Effector CD8-positive, alpha-beta T cell (primary cell): ENCODE measurements at regions not wholly inside any gene's neighbourhood (a gene's known extent, or its start where the extent isn't known, plus 50 kb on each side); places are given as distances from the start of the nearest gene placed in this dataset.
"Not testable (repeated sequence)": the region's sequence is repeated elsewhere in the genome, so short reads cannot be mapped to it uniquely, and the experiment has no call there.

ENCODE experiments used
- DNase-seq: peaks from one replicate; lab custom pipeline; 2025; lab: John Stamatoyannopoulos, UW

DNA sequence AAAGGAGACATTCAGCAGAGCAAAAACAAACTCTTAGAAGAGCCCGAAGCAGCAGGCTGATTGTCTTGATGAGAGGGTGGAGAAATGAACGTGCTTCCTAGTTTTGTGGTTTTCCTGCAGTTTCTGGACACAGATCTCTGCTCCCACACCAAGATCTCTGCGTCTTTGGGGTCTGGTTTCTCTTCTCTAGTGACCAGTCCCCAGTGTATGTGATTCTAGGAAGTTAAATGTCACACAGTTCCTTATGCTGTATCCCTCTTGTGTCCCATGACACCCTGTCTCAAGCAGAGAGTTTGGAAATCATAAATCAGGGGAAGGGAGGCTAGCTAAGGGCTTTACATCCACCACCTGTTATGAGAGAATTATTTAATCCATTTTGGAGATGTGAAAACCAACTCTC is 55.4 kb upstream of the KLF14 start:
- no peak for DNase-seq

DNA sequence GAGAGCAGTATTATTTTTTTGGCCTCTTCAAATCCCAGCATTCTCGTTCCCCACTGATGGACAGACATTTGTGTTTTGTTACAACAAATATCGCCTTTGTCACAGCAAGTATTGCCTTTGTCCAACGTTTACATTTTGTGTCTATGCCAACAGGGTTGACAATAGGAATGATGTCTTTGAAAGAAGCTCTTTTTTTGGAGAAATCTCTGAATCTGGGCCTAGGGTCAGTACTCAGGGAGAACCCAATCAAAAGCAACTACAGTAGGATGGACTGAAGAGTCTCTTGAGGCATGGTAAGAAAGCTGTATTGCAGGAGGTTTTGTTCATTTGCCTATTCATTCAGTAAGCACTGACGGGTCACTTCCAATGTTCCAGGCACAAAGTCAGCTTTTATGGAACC is 57.7 kb upstream of the KLF14 start:
- no peak for DNase-seq

DNA sequence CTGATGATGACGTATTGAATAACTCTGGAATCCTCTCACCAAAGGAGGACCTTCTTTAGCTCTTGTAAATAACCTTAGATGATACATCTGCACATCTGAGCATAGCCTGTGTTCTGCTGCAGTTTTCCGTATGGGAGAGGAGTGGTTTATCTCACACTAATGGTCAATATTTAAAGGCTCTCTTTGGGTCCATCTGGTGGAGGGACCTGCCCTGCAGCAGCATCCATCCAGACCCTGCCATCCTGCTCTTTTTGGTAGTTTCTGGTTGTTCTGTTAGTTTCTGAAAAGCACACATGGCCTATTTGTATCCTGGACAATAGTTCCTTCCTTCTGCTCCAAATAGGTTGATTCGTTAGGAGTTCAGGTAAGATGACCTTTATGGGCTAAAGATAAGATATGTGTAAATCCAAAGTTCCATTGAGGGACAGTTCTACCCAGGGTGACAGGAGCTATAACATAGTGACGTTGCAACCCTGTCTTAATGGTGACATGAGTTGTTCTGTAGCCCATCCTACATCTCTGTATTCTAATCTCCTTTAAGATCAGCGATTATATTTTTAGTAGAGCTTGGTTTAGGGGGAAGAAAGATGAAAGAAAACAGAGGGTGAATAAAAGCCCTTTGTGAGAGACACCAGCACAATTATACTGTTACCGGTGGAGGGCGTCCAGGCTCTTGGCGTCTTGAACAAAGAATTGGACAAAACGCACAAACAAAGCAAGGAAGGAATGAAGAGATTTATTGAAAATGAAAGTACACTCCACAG is 60.0 kb upstream of the KLF14 start:
- DNase-seq: no peak

DNA sequence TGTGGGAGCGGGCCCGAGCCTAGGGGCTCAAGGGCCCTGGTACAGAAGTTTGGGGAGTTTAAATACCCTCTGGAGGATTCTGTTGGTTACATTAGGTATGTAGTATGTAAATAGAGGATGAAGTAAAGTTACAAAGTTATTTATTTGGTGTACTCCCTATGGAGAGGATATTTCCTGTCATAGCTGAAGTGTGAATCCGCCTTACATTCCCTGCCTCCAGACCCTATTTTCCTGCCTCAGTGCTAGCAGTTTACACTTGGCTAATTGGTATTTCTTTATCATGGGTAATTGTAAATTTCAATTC is 60.6 kb upstream of the KLF14 start:
- no peak for DNase-seq

DNA sequence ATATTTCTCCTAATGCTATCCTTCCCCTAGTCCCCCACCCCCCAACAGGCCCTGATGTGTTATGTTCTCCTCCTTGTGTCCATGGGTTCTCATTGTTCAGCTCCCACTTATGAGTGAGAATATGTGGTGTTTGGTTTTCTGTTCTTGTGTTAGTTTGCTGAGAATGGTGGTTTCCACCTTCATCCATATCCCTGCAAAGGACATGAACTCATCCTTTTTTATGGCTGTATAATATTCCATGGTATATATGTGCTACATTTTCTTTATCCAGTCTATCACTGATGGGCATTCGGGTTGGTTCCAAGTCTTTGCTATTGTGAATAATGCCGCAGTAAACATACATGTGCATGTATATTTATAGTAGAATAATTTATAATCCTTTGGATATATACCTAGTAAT is 62.4 kb upstream of the KLF14 start:
- not testable (repeated sequence) for DNase-seq

DNA sequence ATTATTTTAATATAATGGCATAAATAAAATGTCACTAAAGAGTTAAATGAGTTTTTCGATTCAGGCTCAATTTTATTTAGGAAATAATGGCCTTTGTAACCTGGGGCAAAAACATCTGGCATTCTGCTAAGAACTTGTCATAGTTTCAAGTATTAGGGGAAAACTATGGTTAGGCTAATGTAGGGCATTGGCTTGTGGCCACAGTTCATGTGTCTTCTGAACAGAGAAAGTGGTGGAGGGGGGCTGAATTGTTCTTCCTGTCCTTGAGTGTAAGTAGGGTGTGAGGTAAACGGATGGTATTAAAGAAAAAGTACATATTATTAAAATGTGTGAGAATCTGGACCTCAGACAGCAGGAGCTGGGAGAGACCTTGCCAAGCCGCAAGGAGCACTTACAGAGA is 69.1 kb upstream of the KLF14 start:
- DNase-seq: no peak

DNA sequence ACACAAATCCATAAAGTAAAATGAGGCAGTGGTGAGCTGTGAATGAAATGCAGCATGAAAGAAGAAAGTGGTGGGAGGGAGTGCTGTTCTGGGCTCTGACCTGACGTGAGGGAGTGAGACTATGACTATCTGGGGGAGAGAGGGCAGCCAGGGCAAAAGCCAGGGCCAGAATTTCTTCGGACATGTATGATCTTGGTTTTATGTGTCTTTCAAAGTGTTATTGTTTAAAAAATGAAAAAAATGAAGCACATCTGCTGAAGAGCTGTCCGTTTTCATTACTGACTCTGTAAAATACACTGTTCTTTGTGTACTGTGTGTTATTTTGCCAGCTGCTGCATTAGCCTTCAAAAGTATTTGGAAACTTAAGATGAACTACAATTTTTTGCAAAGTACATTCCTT is 70.2 kb upstream of the KLF14 start:
- no peak for DNase-seq

DNA sequence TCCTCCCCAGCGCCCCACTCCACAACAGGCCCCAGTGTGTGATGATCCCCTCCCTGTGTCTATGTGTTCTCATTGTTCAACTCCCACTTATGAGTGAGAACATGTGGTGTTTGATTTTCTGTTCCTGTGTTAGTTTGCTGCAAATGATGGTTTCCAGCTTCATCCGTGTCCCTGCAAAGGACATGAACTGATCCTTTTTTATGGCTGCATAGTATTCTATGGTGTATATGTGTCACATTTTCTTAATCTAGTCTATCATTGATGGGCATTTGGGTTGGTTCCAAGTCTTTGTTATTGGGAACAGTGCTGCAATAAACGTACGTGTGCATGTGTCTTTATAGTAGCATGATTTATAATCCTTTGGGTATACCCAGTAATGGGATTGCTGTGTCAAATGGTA is 78.8 kb upstream of the KLF14 start:
- DNase-seq: not testable (repeated sequence)

DNA sequence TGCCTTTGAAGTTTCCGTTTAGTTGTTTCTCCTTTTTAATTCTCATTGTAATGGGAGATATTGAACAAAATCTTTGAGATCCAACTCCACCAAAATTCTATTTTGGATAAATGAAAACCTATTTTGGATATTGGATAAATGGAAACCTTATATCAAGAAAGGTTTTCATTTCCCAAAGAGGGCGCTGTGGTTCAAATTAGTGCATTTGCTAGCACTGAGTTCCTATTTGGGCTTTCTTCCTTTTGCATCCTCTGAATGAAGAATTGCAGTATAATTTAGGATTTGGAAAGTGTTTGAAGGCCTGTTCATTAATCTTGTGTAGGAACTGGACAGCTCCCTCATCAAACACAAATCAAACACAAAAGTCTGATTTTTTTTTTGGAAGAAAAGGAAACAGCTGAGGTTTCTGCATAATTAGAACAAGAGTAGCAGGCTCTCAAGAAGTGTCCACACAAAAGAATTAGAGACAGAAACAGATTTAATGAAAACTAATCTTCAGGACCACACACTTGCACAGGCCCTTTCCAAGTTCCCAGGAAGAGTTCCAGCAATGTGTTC is 80.8 kb upstream of the KLF14 start:
- no peak for DNase-seq

DNA sequence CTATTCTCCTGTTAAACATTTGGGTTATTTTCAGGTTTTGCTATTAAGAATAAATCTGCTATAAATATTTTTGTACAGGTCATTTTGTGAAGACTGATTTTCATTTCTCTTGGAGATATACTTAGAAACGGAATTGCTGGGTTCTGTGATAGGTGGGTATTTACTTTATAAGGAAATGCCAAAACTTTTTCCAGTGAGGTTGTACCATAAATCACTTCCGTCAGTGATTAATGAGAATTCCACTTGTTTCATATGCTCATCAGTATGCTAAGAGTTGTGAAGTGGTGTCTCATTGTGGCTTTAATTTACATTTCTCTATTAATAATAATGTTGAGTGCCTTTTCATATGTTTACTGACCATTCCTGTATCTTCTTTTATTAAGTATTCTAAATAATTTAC is 84.0 kb upstream of the KLF14 start:
- DNase-seq: no peak

DNA sequence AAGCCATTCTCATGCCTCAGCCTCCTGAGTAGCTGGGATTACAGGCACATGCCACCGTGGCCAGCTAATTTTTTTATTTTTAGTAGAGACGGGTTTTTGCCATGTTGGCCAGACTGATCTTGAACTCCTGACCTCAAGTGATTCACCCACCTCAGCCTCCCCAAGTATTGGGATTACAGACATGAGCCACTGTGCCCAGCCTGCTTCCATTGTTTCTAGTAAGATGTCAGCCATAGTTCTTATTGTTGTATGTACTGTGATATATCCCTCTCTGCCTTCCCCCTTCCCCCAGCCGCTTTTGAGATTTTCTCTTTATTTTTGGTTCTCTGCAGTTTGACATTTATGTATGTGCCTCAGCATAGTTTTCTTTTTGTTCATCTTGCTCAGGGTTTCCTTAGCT is 87.9 kb upstream of the KLF14 start:
- no peak for DNase-seq

DNA sequence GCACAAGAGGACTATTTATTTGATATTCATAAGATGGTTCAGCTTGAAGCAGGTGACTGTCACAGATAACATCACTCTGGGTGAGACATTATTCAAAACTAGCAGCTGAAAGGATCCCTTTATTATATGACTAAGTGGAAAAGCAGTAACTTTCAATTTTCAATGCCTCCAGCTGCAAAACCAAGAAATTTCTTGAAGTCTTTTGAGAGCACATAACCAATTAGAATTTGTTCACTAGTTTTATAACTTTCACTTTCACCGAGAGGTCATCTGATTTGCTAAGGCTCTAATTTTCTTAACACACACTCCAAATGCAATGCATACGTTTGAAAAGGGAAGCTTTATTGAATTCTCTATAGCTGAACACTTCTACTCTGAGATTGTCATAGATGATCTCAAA is 88.6 kb upstream of the KLF14 start:
- DNase-seq: no peak

DNA sequence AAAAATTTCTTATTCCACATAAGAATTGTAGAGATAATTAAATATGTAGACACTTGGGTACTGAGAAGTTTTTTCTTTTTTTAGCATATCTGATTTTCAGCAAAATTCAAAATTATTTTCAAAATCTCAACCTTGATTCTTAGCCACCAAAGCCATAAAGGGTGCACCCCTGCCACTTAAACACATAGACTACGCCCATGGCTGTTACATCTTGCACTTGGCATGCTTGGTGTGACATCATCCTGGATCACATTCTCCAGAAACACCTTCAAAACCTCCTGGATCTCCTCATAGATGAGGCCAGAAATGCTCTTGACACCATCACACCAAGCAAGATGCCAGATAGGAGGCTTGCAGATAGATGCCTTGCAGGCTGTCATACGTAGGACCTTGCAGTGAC is 89.1 kb upstream of the KLF14 start:
- no peak for DNase-seq

DNA sequence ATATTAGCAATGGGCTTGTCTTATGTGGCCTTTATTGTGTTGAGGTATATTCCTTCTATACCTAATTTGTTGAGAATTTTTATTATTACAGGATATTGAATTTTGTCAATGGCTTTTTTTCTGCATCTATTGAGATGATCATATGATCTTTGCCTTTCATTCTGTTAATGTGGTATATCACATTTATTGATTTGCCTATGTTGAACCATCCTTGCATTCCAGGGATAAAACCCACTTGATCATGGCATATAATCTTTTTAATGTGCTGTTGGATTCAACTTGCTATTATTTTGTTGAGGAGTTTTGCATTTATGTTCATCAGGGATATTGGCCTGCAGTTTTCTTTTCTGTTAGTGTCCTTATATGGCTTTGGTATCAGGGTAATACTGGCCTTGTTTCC is 91.8 kb upstream of the KLF14 start:
- no peak for DNase-seq

DNA sequence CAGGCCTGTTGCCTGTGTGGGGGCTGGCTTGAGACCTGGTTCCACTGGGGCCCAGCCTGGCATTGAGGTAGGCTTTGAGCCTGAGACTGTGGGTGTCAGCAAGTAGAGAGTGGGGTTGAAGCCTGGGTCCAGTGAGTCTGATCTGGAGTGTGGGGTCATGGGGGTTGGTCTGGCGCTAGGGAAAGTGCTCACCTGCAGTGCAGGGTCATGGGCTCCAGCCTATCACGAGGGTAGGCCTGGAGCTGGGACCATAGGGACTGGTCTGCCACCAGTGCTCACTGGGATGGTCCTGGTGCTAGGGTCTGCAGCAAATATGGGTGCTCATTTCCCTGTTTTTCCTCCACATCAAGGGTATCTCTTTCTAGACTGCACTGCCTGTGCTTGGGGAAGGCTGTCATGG is 95.4 kb upstream of the KLF14 start:
- DNase-seq: no peak

DNA sequence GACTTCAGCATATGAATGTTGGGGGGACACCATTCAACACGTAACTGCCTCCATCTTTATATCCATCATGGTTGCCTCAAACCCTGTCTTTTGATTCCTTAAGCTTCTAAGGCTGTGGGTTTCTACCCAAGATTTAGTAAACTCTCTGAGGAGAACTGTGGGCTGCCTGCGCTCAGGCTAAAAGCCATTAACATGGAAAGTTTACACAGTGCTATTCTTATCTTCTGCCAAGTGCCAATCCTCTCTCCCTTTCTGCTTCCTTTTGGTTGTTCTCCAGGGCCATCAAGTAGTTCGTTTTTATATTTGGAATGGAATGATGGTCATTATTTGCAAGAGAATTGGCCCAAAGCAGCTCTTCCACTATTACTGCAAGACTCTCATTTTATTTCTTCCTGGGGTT is 97.3 kb upstream of the KLF14 start:
- no peak for DNase-seq

DNA sequence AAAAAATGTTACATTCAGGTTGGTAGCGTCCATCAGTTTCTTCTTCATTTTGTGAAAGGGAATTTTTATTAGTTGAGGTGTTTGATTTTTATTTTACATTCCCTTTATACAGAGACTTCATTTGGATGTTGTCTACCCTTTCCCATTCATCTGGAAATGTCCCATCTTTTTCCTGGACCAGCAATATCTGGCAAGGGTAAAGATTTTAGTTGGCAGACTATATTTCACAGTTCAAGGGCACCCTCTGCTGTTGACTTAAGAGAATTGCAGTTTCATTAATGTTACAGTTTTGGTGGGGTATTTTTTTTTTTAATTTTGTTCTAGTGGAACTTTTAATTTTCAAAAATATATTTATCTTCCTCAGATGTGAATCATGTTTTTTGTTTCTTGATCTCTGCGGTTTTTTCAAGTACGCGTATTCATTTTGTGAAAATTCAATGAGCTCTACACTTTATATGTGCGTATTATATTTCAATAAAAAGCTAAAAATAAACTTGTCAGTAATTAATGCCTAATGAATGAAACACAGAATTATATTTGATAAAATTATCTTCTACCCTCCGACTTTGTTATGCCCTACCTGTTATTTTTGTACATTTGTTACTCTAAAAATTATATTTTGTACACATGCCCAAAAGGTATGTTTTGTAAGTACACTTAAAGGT is 97.9 kb upstream of the KLF14 start:
- DNase-seq: no peak

DNA sequence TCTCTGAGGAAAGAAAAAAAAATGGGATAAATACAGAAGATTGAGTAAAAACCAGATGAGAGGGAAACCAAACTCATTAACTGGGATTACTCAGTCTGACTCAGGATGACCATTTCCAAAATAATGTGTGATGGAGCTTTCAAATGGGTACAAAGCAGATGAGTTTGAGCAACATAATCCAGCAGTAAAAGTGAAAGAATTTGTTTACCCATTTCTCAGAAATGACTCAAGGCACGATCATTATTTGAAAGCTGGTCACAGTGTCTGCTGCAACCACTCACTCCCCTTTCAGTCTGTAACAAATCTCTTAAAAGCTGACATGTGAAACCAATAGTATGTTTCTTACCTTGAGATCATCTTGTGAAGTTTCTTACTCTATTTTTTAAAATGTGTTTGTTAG is 104.7 kb upstream of the KLF14 start:
- no peak for DNase-seq

DNA sequence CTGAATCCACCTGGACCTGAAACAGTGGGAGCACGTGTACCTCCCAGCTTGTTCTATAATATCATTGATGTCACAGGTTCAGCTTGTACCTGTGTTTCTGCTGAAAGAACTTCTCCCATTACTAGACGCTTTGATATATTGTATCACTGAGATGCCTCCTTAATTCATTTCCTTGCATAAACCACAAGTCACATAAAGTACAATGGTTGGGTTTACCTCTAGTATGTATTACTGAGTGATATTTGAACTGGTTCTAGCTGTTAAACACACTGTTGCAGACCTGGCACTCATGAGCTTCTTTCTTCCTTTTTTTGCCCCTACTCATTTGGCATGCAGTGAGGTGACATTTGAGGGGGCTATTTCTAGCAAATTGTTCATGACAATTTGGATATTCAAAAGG is 106.6 kb upstream of the KLF14 start:
- no peak for DNase-seq

DNA sequence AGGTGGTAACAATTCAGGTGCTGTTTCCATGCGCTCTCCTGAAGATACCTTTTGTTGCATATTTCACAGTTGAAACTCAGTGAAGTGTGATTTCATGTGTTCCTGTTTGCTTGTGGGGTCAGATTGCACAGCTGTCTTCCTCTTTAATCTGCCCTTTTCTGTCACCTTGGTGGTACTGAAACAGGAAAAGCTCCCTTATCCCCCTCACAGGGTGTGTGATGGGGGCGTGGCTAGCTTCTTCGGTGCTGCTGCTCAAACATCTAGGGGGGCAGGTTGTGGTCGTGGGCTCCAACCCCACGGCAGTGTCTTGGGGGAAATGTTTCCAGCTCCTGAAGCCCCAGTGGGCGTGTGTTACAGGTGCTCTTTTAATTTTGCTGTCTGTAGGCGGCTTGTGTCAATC is 107.4 kb upstream of the KLF14 start:
- DNase-seq: peak; percentile 3

DNA sequence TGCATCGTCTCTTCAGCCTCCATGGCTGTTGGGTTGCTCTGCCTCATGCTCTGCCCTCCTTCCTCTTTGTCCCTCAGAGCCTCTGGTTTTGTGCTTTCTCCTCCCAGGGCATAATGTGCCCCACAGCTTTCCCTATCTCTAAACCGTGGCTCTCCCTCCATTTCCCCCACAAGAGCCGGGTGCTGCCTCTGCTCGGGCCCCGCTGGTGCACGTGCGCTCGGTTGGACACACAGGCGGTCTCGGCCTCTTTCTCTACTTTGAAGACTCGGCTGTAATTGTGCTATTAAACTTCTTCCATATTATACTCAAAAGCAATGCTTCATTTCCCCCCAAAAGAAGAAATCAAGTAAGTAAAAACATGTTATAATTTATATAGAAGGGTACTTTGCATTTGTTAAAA is 109.7 kb upstream of the KLF14 start:
- no peak for DNase-seq

DNA sequence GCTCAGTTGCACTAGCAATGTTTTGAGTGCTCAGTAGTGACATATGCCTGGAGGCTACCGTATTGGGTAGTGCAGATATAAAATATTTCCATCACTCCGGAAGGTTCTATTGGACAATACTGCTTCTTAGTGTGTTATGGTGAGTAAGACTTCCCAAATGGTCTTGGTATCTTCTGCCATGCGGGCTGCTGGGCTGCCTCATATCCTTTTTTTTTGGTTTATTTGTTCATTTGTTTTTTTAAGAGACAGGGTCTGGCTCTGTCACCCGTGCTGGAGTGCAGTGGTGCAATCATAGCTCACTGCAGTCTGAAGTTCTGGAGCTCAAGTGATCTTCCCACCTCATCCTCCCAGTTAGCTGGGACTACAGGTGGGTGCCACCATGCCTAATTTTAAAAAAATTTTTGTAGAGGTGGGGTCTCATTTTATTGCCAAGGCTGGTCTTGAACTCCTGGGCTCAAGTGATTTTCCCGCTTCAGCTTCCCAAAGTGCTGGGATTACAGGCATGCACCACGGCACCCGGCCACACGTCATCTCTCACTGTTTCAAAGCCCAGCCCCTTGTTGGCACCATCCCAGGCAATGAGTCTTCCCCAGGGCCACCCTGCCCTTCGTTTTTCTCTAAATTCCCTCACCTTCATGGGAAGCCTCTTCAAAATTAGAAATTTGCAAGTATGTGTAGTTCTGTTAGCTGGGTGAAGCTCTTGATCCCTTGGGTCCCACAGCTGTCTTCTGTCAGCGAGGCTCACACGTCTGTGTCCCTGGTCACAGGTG is 111.0 kb upstream of the KLF14 start:
- DNase-seq: no peak

DNA sequence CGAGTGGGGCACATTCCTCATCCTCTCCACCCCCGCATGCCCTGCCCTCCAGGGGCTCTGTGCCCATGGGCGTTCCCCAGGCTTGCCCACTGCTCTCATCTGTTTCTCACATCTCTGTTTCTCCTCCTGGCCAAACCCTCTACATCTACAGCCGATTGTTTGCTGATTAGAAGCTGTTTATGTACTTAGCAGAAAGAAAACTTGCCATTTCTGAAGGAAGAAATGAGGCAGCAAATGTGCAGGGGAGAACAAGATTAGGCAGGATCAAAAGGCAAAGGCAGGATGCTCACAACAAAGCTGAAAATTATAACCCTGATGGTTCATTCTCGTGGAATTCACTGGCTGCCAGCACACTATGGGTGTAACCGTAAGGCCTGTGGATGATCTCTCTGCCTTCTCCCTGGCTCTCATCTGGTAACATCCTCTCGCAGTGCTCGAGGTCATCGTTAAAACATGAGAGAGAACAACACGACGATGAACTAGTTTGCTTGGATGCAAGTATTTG is 111.6 kb upstream of the KLF14 start:
- DNase-seq: no peak
